Stimulated activated CD8-positive, alpha-beta memory T cell treated with anti-CD3 and anti-CD28 coated beads, Interleukin-15, amount 100 ng/mL, for 4 hours (primary cell): ENCODE measurements at regions not wholly inside any gene's neighbourhood (a gene's known extent, or its start where the extent isn't known, plus 50 kb on each side); places are given as distances from the start of the nearest gene placed in this dataset.

ENCODE experiments used
- DNase-seq, 2 donors: peaks; one replicate each; pipeline ENCODE4 v3.0.0-alpha.2; 2020; ENCODE audit warnings: low read depth in 2 of 2

GRCh38 chr16:26189536-26189935 lies 497.8 kb downstream of the HS3ST4 start:
- DNase-seq: no peak

- DNase-seq: no peak
Observed at GRCh38 chr16:26194526-26194925, 502.8 kb downstream of the HS3ST4 start.

GRCh38 chr16:26195225-26195624 lies 503.5 kb downstream of the HS3ST4 start:
- DNase-seq: no peak

DNA sequence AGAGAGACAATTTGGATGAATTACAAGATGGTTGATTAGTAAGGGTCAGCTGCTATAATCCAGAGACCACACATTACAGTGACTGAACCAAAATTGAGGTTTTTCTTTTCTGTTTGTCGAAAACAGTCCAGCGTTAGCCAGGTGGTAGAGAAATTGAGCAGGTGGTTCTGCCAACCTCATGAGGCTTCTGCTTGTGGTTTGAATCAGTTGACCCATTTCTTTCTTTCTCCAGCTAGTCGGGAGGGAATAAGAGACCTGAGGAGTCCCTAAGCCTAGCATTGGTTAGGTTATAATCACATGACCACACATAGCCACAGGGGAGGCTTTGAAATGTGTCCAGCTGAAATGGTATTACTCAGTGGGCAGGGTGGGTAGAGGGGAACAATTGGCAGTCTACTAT lies 504.6 kb downstream of the HS3ST4 start:
- no peak for DNase-seq

GRCh38 chr16:26196802-26197201 lies 505.0 kb downstream of the HS3ST4 start:
- no peak for DNase-seq

- DNase-seq: no peak
Observed at GRCh38 chr16:26197707-26198106, 505.9 kb downstream of the HS3ST4 start.

GRCh38 chr16:26198221-26198620 lies 506.5 kb downstream of the HS3ST4 start:
- no peak for DNase-seq

- no peak for DNase-seq
Observed at GRCh38 chr16:26204138-26204537, 512.4 kb downstream of the HS3ST4 start.

- DNase-seq: no peak
Observed at GRCh38 chr16:26211542-26211941, 519.8 kb downstream of the HS3ST4 start.

DNA sequence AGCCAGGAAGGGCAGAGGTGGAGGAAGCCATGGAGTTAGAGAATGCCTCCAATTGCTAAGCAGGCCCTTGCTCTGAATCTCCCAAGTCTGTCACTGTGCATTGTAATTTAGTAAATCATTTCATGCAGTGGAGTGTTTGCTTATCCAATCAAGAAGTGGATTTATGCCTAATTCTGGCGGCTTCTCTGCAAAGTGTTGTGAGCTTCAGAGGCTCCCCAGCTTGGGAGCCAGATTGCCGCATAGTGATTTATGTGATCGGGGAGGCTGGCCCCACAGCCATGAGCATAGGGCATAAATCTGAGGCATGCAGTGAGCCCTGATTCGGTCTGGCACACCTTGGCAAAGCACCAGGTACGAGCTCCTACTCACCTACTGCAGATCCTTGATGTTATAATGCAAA lies 520.8 kb downstream of the HS3ST4 start:
- no peak for DNase-seq

GRCh38 chr16:26214581-26215174 lies 522.9 kb downstream of the HS3ST4 start:
- DNase-seq: no peak

DNA sequence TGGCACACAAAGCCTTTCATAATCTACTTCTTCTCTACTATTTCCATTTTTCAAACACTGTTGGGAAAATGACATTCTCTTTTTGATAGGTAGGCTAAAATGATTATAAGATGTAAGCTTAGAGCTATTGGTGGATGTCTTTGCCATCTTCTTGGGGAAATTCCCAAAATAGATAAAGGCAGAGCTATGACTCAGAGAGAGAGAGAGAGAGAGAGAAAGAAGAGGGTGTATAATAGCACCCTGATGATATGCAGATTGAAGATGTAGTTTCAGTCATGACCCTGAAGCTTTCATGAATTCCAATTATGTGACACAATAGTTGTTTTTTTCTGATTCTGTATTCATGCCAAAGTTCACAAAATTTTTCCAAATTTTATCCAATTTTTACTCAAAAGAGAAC lies 529.1 kb downstream of the HS3ST4 start:
- no peak for DNase-seq

- DNase-seq: no peak
Observed at GRCh38 chr16:26231647-26232046, 539.9 kb downstream of the HS3ST4 start.

- DNase-seq: no peak
Observed at GRCh38 chr16:26240807-26241206, 549.0 kb downstream of the HS3ST4 start.

GRCh38 chr16:26247063-26247462 lies 555.3 kb downstream of the HS3ST4 start:
- DNase-seq: no peak

DNA sequence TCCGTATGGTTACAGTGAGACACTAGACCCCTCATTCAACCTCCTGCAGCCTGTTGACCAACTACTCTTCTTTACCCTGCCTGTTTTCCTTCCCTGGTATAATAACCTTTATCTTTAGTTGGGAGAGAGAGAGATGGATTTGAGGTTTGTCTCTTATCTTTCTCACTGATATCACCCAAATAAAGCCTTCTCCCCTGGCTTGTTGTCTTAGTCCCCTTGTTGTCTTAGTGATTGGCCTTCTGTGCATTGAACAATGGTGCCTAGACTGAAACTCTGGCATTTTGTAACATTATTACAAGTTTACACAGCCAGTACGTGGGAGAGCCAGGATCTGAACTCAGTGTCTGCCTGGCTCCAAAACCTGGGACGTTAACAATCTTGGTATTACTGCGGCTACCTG lies 560.8 kb downstream of the HS3ST4 start:
- no peak for DNase-seq

DNA sequence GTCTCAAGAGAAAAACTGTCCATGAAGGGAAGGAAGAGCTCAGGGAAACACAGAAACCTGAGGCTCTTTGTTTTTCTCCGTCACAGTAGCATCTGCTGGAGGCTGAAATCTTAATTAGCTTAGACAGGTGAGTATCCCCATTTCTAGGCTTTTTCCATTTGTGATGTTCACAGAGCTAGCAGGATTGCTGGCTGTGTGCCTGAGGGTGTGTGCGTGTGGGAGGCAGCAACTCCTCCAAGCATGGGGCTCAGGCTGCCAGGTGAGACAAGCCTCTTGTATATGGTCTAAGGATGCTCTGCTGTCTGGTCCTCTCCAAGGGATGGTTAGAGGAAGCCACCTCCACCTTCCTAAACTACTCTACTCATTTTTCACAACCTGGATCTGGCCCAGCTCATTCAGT lies 569.9 kb downstream of the HS3ST4 start:
- DNase-seq: no peak

DNA sequence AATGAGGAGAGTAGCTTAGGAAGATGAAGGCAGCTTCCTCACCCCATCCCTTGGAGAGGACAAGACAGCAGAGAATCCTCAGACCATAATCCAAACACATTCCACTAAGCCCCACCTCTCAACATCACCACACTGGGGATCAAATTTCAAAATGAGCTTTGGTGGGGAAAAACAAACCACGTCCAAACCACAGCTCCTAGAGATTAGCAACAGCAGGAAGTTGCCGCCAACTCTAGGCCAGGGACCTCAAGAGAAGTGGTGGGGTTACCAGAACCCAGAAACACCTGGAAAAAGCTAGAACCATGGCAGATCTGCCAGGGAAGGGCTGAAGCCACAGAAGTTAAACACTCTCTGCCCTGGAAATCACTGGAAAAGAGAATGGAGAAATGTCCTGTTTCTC lies 571.6 kb downstream of the HS3ST4 start:
- no peak for DNase-seq

- DNase-seq: no peak
Observed at GRCh38 chr16:26267641-26268040, 575.9 kb downstream of the HS3ST4 start.

DNA sequence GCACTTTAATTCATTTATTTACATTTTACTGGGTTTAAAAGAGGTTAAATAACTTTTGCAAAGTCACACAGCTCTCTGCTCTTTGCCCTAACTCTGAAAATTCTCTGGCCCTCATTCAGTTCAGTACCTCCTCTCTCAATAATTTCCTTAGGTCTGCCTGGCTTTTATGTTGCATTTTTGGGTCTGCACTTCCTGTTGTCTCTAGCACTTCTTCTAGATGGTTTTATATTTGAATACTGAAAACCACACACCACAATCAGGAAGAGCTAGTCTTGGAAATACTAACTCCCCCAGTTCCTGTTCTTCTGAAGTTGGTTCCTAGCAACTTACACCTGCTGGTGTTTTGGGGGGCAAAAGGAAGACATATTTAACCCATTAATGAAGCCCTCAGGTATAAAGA lies 577.9 kb downstream of the HS3ST4 start:
- DNase-seq: no peak

DNA sequence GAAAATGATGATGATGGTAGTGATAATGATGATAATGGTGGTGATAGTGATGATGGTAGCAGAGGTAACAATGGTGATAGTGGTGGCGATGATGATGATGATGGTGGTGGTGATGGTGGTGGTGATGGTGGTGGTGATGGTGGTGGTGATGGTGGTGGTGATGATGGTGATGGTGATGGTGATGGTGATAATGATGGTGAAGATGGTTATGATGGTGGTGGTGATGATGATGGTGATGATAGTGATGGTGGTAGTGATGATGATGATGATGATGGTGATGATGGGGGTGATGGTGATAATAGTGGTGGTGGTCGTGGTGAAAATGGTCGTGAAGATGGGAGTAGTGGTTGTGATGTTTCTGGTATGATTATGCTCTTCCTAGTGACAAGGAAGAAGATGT lies 581.8 kb downstream of the HS3ST4 start:
- DNase-seq: no peak

- DNase-seq: no peak
Observed at GRCh38 chr16:26275021-26275590, 583.3 kb downstream of the HS3ST4 start.

DNA sequence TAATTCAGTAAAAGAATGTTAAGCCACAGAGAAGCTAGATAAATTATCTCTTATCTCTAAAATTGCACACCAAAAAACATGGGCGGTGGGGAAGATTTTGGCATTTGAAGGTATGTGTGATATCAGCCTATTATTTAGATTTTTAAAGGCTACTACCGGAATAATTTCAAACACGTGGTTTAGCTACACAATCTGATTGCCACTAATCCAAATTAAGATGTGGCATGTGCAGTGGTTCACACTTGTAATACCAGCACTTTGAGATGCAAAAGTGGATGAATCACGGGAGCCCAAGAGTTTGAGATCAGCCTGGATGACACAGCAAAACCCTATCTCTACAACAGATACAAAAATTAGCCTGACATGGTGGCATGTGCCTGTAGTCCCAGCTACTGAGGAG lies 584.5 kb downstream of the HS3ST4 start:
- no peak for DNase-seq
